ENCODE measurements at regions not wholly inside any gene's neighbourhood (a gene's known extent, or its start where the extent isn't known, plus 50 kb on each side); places are given as distances from the start of the nearest gene placed in this dataset.

DNA sequence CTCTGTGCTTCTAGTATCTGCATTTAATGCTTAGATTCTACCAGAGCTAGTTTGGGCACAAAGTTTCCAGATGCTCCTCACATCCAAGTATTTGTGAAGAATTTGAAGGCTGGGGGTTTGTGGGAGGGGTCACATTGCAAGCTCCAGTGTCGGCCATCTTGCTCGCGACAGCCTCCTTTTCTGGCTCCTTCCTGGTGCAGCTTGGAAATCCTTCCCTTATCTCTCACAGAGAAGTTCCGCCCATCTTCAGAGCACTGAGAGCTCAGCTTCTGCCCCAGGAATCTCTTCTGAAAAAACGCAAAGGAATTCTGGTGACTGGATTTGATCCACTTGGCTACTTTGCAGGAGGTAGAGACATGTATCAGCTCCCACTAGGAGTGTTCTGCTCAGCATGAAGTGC, 497.5 kb downstream of the TBC1D22A start:
- FAIRE-seq (no peak), DNase-seq (ENCODE audit: insufficient read length, low spot score) (no peak)

DNA sequence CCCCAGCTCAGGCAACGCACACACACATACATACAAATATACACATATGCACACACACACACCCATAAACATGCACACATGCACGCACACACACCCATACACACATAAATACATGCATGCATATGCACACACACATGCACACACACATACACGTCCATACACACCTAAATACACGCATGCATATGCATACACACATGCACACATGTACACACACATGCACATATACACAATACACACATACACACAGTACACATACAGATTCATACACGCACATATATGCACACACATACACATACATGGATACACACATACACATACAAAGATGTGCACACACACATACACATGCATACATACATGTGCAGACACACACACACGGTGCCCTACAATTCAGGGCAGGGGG, 496.6 kb downstream of the TBC1D22A start:
- FAIRE-seq = peak; percentile 59
- no peak for DNase-seq (ENCODE audit: insufficient read length, low spot score)

DNA sequence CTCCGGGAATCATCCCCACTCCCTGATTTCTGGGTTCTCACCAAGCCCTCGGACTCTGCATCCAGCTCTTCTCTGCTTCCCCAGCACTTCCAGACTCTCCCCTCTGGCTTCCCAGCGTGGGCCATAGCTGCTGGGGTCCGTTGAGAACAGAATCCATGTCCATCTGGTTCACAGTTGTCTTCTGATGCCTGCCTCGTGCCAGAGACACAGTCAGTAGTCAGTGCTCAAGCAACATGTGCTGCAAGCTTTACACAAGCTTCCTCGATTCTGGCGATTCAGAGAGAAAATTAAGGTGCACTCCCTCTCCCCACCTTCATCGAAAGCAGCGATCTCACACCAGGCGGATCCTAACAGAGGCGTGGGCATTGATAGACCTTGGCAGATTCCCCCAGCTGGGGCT, 495.5 kb downstream of the TBC1D22A start:
- FAIRE-seq (no peak), DNase-seq (ENCODE audit: insufficient read length, low spot score) (no peak)

DNA sequence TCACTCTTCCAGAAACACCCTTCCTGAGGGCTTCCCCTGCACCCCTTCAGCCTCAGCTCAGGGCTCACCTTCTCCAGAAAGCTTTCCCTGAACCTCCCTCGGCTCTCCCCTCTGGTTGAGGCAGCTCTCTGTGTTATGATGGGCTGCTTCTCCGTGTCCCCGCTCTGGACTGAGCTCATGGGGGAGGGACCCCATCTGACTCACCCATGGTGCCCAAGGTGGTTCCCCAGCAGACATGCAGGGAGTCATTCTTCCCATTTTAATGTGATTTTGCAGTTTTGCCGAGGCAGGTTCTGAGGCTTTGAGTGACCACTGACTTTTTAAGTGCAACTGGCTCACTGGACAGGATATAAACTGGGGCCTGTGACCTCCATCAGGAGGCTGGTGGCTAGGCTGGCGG, 495.1 kb downstream of the TBC1D22A start:
- FAIRE-seq (no peak), DNase-seq (ENCODE audit: insufficient read length, low spot score) (no peak)

DNA sequence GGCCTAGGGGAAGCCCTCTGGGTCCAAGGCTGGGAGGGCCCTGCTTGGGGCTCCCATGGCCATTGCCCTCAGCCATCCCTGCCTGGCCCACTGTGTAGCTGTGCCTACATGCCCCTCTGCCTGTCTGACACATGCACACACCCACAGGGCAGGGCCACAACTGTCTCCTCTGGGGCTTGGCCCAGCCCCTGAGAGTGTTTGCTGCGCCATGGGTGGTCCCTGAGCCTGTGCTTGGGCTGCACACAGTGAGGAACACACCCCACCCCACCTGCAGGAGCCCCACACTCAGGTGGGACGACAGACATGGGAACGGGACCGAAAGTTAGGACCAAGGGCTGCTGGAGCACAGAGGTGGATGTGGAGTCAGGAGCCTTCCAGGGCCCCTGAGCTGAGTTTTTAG, 489.5 kb downstream of the TBC1D22A start:
- FAIRE-seq = no peak
- DNase-seq (ENCODE audit: insufficient read length, low spot score) = no peak

DNA sequence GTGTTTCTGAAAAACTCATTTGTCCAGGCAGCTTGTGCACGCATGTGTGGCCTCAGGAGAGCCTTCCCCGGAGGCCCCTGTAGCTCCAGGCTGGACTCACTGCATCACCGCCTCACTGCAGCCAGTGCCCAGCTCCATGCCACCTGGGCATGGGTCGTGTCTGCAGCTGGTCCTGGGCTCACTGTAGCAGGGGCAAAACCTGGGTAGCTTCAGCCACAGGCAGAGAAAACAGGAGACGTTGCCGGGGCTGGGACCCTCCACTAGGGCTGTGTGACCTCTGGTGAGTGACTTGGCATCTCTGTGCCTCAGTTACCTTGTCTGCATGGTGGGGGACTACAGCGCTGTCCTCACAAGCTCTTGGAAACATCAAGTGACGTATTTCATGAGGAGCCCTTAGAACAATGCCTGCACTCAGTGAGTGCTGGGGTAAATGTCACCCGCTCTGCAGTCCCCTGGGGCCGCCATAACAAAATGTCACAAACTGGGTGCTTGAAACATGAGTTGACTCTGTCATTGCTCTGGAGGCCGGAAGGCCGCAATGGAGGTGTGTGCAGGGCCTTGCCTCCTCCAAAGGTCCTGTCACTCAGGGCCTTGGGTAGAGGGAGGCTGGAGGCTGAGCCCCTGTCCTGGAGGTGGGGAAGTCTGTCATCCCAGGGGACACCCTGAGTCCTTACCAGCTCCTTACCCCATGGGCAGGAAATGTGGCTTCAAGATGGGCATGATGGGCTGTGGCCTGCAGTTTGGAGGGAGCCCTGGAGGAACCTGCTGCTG, 488.7 kb downstream of the TBC1D22A start:
- no peak for DNase-seq (ENCODE audit: insufficient read length, low spot score)
- no peak for FAIRE-seq

DNA sequence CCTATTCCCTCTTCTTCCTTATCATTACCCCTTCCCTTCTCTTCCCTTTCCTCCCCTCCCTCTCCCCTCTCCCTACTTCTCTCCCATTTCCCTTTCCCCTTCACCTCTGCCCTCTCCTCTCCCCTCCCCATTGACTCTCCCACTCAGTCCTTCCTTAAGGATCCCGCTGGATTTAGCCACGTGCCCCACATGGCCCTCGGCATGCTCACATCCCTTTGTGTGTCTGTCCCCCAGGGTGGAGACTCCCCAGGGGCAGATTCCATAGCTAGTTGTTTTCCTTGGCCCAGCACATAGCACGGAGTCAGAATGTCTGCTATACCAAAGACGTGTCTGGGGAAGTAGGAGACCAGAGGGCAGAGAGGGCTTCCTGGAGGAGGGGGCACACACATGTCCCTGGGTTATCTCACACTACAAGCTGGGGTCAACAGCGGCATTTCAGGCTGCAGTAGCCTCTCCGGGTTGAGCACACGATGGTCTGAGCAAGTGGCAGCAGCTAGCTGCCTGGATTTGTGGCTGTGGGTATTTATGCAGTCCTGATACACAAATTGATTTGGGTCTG, 487.0 kb downstream of the TBC1D22A start:
- no peak for FAIRE-seq

DNA sequence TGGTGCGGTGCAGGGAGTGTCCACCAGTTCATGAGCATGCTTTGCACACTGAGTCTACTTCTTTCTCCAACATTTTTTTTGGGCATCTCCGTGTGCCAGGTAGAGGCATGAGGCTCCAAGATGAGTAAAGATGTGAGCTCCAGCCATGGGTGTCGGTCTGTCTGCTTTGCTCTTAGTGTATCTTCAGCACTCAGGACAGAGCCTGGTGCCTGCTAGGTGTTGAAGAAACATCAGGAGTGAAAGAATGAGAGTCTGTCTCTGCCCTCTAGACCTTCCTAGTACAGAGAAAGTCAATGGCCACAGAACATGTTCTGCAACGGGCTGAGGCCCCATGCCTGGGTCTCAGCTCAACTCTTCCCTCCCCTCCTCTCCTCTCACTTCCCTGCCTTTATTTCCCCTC, 486.5 kb downstream of the TBC1D22A start:
- DNase-seq (ENCODE audit: insufficient read length, low spot score) = no peak
- no peak for FAIRE-seq

More for the DNA sequence above, 487.0 kb downstream of the TBC1D22A start:
- DNase-seq (ENCODE audit: insufficient read length, low spot score) = no peak

DNA sequence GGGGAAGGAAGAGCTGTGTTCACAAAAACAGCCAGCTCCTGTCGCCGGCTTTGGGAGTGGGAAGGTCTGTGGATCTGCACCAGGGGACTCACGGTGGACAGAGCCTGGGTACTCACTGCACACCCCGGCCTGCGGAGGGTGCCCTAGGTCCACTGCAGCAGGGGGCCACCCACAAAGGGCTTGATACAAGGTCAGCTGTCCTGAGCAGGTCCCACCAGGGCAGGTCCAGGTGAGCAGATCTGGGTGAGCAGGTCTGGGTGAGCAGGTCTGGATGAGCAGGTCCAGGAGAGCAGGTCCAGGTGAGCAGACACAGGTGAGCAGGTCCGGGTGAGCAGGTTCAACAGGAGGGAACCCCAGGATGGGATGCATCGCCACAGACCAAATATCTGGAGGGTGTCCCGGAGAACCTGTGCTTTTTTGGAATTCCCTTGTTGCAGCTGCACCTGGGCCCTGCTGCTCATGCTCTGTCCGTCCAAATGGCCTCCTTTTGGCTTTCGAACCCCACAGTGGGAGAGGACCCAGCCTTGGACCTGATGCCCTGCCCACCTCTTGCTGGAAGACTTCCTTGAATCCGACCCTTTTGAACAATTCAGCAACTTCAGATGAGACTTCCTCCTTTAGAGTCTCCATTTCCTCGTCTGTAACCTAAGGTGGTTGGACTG, 485.3 kb downstream of the TBC1D22A start:
- DNase-seq (ENCODE audit: insufficient read length, low spot score) (no peak), FAIRE-seq (no peak)

DNA sequence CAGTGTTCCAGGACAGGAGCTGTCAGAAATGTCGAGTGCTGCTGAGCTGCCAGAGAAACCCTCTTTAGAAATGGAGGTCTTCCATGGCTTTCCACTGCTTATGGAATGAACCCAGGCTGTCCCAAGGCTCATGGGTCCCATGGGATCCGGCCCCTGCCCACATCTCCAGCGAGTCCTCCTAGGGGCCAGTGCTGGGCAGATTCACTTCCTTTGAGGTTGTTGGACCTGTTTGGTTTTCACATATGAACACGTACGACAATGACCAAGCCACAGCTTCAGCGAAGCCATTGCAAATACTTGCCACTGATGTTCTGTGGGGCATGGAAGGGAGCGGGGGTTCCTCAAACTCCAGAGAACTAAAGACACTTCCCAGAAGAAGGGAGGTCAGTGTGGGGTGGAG, 483.3 kb downstream of the TBC1D22A start:
- FAIRE-seq = no peak
- DNase-seq (ENCODE audit: insufficient read length, low spot score) = no peak

DNA sequence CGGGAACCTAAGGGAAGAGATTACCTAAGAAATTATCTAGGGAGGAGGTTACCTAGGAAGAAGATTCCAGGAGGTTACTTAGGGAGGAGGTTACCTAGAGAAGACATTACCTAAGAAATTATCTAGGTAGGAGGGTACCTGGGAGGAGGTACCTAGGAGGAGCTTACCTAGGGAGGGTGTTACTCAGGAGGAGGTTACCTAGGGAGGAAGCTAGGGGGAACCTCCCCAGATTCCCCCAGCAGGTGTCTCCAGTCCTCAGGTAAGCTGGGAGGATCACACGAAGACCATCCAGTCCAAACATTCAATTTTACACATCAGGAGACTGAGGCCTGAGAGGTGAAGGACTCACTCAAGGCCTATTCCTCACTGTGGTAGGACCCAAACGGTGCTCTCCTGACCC, 482.8 kb downstream of the TBC1D22A start:
- no peak for FAIRE-seq
- no peak for DNase-seq (ENCODE audit: insufficient read length, low spot score)

DNA sequence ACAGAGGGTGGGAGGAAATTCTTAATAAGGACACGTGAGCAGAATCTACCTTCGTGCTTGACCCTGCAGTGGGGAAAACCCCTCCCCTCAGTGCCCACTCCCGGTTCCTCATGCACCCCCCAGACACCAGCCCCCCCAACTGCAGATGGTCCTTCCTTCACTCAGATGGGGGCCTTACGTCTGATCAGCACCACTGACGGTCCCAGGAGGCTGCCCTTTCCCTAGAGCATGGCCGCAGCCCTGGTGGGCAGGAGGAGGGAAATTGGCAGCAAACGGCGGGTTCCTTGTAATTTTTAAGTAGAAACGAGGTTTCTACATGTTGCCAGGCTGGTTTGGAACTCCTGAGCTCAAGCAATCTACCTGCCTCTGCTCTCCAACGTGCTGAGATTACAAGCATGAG, 477.7 kb downstream of the TBC1D22A start:
- DNase-seq (ENCODE audit: insufficient read length, low spot score) (no peak), FAIRE-seq (no peak)

DNA sequence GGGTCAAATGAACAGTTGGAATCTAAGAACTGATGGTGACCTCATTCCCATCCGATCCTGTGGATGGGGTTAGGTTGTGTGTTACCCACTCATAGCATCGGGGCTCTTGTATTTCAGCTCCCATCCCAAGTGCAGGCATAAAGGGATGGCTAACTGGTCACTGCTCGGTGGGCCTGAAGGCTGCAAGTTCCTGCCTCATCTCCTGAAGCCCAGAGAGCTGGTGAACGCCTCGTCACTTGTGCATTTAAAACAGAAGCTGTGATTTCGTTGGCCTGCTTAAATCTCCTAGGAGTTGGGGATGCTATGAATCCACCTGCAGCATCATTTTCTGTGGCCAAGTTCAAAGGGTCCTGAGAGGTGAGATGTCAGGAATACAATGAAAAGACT, 477.0 kb downstream of the TBC1D22A start:
- FAIRE-seq (no peak), DNase-seq (ENCODE audit: insufficient read length, low spot score) (no peak)

DNA sequence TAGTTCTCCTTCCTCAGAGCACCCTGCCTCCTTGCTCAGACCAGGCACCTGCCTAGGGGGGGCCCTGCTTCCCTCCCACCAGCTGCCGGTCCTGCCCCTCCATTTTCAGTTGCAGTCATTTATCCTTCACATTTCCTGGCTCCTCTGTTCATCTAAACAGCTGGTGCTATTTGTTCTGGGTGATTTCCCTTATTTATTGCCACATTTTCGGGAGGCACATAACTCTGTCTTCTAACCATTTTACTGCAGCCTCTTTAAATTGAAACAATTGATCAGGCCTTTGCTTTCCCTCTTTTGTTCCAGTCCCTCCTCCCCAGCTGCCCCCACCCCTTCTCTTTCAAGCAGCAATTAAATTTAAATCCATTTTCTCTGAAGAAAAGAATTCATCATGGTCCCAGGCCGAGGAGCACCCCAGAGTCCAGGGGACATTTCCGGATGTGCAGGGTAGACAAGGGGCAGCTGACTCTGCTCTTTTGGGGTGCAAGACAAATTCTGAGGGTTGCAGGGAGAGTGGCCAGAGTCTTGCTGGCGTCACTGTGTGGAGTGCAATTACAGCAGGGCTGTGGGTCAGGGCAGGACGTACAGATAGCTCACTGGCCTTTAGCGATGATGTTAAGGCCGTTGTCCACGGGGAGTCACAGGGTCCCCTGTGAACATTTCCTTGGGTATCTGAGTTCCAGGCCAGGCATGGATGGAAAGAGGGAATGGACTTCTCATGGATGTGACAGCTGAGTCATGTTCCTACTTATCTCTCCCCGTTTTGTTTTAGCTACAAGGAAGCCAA, 476.4 kb downstream of the TBC1D22A start:
- DNase-seq (ENCODE audit: insufficient read length, low spot score) (no peak), FAIRE-seq (no peak)

DNA sequence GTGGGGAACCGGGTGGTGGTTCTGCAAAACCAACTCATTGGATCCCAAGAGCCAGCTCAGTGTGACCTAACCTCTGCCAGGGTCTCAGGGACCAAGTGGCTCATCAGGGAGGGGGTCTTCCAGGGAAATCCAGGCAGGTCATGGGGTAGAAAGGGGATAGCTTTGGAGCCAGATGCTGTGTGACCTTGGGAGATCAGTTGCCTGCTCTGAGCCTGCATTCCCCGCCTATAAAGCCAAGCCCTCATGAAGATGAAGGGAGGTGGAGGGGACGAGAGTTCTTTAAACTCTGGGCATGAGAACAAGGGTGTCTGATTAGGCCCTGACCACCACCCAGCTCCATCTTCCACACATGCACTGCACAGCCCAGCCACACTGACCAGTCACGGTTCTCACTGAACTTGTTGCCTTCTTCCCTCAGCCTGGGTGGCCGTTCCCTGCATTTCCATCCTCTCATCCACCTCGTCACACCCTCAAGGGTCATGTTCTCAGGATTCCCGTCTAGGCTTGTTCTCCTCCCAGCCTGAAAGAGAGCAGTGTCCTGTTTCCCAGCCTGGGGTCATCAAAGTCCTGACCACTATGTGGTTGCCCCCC, 475.5 kb downstream of the TBC1D22A start:
- FAIRE-seq (no peak), DNase-seq (ENCODE audit: insufficient read length, low spot score) (no peak)

DNA sequence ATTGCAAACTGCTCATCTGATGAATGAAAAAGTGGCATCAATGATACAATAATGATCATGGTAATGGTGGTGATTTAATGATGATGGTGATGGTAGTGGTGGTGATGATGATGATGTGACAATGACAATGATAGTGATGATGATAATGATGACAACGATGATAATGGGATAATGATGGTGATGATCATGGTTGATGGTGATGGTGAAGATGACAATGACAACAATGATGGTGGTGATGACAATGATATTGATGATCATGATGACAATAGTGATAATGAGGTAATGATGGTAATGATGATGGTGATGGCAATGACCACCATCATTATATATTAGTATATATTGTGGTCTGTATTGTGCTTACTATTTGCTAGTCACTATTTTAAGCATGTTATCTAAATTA, 474.3 kb downstream of the TBC1D22A start:
- FAIRE-seq (peak; percentile 31), DNase-seq (ENCODE audit: insufficient read length, low spot score) (no peak)

DNA sequence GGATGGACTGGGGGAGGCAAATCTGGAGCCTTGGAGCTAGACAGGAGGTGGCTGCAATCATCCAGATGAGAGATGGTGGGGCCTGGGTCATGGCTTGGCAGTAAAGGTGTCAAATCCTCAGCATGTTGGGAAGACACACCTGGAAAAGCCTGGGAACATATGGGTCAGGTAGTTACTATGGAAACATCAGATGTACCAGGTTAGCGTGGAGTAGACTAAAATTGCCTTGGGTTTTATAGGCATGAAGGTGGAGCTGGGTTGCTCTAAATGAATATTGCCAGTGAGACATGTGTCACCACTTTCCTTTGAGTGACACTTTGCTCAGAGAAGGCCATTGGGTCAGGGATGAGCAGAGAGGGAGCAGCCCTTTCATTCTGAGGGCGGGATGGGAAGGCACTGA, 473.7 kb downstream of the TBC1D22A start:
- DNase-seq (ENCODE audit: insufficient read length, low spot score) (no peak), FAIRE-seq (no peak)

DNA sequence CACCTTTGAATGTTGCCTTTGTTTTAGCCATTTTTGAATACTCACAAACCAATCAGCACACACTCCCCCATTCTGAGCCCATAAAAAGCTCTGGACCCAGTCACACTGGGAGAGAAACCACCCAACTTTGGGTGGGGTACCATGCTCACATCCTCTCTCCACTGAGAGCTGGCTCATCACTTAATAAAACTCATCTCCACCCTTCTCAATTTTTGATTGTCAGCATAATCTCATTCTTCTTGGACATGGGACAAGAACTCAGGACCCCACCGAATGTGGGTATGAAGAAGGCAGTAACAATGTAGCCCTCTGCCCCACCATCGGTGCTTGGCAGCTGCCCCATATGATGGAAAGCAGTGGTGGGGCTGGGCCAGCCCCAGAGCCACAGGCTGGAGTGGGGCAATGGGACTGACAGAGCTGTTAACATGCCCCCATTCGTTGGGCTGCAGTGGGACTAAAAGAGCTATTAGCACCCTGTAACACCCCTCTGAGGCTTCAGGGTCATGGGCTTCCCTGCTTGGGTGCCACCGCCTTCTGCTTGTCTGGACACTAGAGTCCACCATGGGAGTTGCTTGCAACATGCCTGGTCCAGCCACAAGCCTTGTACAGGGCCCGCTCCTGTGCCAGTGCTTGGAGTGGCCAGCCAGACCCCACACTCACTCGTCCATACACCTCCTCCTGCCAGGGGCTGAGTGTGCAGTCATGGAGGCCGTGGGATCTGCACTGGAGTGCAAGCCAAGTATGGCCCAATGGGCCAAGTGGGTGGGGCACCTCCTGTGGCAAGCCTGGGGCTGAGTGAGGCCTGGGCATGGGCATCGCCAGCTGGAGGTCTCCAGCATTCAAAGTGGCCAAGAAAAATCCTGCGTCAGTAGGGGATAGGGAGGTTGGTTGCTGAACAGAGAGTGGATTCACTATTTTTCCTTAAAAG, 471.1 kb downstream of the TBC1D22A start:
- DNase-seq (ENCODE audit: insufficient read length, low spot score) (no peak), FAIRE-seq (no peak)

DNA sequence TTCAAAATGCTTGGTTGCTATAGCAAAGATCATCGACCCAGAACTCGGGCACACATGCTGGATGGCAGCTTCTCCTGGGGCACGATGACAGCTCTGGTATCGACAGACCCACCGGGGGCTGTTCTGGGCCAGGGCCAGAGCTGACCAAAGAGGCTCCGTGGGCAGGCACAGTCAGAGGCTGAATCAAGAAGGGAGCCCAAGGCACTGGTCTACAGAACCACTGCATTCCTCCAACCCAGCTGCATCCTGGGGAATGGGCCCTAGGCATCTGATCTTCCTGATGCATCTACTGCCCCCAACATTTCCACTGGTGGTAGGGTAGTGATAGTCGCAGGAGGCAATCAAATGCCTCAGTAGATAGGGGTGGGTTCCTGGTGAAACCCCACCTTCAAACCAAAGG, 470.3 kb downstream of the TBC1D22A start:
- FAIRE-seq = no peak

DNA sequence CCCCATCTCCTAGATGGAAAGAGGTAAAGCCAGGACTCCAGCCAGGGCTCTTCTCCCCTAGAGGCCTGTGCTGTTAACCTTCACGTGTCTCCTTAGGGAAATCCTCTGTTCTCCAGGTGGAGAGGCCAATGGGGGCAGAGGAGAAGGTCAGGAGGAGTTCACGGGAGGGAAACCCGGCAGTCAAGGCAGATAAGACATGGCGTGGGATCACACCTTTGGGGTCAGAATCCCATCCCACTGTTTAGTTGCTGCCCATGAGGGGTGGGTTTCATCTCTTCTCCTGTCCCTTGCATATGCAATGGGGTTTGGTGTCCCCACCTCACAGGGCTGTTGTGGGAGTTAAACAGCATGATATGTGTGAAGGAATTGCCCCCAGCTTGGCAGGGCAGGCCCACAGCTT, 469.7 kb downstream of the TBC1D22A start:
- FAIRE-seq = no peak

More for the DNA sequence above, 470.3 kb downstream of the TBC1D22A start:
- DNase-seq (ENCODE audit: insufficient read length, low spot score) = no peak

More for the DNA sequence above, 469.7 kb downstream of the TBC1D22A start:
- no peak for DNase-seq (ENCODE audit: insufficient read length, low spot score)

Measured in HTR-8/SVneo (cell line).